ENCODE measurements at regions not wholly inside any gene's neighbourhood (a gene's known extent, or its start where the extent isn't known, plus 50 kb on each side); places are given as distances from the start of the nearest gene placed in this dataset.

DNA sequence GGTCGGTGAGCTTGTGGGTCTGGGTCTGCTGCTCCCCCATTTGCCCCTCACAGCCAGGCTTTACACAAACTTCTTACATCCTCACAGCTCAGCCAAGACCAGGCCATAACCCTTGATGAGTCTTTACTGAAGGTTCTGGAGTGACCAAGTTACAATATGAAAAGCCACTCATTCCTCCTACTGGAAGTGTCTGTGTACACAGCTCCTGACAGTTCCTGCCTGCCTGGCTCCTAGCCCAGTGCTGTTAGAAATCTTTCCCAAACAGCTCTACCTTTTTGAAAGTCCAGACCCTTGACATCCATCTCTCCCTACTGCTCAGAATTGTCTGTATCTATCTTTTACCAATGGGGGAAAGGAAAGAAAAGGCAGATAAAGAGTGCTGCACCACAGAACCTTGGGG is 106.9 kb downstream of the PAX1 start:
- TF ChIP-seq POLR2A (IDR thresholded peaks at IDR 0.05) (no peak), EP300 (IDR thresholded peaks at IDR 0.05) (no peak)
- TF ChIP-seq, protein P1, sequence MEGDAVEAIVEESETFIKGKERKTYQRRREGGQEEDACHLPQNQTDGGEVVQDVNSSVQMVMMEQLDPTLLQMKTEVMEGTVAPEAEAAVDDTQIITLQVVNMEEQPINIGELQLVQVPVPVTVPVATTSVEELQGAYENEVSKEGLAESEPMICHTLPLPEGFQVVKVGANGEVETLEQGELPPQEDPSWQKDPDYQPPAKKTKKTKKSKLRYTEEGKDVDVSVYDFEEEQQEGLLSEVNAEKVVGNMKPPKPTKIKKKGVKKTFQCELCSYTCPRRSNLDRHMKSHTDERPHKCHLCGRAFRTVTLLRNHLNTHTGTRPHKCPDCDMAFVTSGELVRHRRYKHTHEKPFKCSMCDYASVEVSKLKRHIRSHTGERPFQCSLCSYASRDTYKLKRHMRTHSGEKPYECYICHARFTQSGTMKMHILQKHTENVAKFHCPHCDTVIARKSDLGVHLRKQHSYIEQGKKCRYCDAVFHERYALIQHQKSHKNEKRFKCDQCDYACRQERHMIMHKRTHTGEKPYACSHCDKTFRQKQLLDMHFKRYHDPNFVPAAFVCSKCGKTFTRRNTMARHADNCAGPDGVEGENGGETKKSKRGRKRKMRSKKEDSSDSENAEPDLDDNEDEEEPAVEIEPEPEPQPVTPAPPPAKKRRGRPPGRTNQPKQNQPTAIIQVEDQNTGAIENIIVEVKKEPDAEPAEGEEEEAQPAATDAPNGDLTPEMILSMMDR (IDR thresholded peaks at IDR 0.05): no peak

Data from upper lobe of left lung (tissue), 4 donors.